GM12865 (cell line): ENCODE measurements at regions not wholly inside any gene's neighbourhood (a gene's known extent, or its start where the extent isn't known, plus 50 kb on each side); places are given as distances from the start of the nearest gene placed in this dataset.

ENCODE experiments used
- DNase-seq: peaks from one replicate; pipeline ENCODE4 v3.0.0; 2010; ENCODE audit warnings: low read depth
- H3K4me3 ChIP-seq: 2 replicates; pipeline ENCODE4 v1.5.1; 2011; ENCODE audit warnings: mild to moderate bottlenecking, low read depth, low read length, control low read depth
- CTCF ChIP-seq: IDR thresholded peaks from 2 replicates; pipeline ENCODE4 v1.5.1; 2011; ENCODE audit warnings: low read length, control low read depth, low read depth, inconsistent platforms; ENCODE audit not compliant: insufficient read depth; ENCODE audit errors: missing control alignments

GRCh38 chr5:38645508-38645907, 89.1 kb upstream of the LIFR start:
- H3K4me3 ChIP-seq = no peak overlapping the region
- no peak for DNase-seq
- no peak for TF ChIP-seq CTCF

GRCh38 chr5:38648703-38649291, 92.4 kb upstream of the LIFR start:
- no peak for TF ChIP-seq CTCF
- DNase-seq = no peak
- no peak overlapping the region for H3K4me3 ChIP-seq

GRCh38 chr5:38650540-38650939, 94.1 kb upstream of the LIFR start:
- no peak for DNase-seq
- H3K4me3 ChIP-seq = no peak overlapping the region
- no peak for TF ChIP-seq CTCF

- no peak overlapping the region for H3K4me3 ChIP-seq
- TF ChIP-seq CTCF = no peak
Measured at GRCh38 chr5:38650946-38651345, 94.5 kb upstream of the LIFR start.

GRCh38 chr5:38651806-38652205, 95.4 kb upstream of the LIFR start:
- TF ChIP-seq CTCF = no peak
- no peak for DNase-seq
- H3K4me3 ChIP-seq = no peak overlapping the region

More at GRCh38 chr5:38650946-38651345, 94.5 kb upstream of the LIFR start:
- DNase-seq = no peak

GRCh38 chr5:38653389-38653788, 96.9 kb upstream of the LIFR start:
- no peak for DNase-seq
- H3K4me3 ChIP-seq = no peak overlapping the region
- TF ChIP-seq CTCF = no peak

GRCh38 chr5:38655691-38656090, 99.2 kb upstream of the LIFR start:
- no peak for TF ChIP-seq CTCF
- DNase-seq = no peak
- H3K4me3 ChIP-seq = no peak overlapping the region
